ENCODE measurements at regions not wholly inside any gene's neighbourhood (a gene's known extent, or its start where the extent isn't known, plus 50 kb on each side); places are given as distances from the start of the nearest gene placed in this dataset.
"Not testable (repeated sequence)": the region's sequence is repeated elsewhere in the genome, so short reads cannot be mapped to it uniquely, and the experiment has no call there.

- DNase-seq; CTCF ChIA-PET; H3K9me3 Mint-ChIP-seq; H3K36me3 ChIP-seq (ENCODE audit: control insufficient read depth in 2 of 3, insufficient read depth in 3 of 3, low read length in 3 of 3); H3K4me3 ChIP-seq (ENCODE audit: low read length); H3K27me3 ChIP-seq (ENCODE audit: control insufficient read depth in 2 of 2, insufficient read depth in 2 of 2, low read length in 2 of 2); intact Hi-C loops (cut with micrococcal nuclease); H3K4me1 Mint-ChIP-seq; POLR2A ChIA-PET; ATAC-seq; H3K27me3 Mint-ChIP-seq; H3K27ac ChIP-seq (ENCODE audit: low read depth, low read length); H3K4me1 ChIP-seq (ENCODE audit: control insufficient read depth in 2 of 2, insufficient read depth in 2 of 2, low read length in 2 of 2); H3K9me3 ChIP-seq (ENCODE audit: control insufficient read depth in 2 of 3, low read length in 3 of 3); H3K27ac Mint-ChIP-seq; H3K4me3 Mint-ChIP-seq: not testable (repeated sequence)
- peaks cover 5 to 19% (median 9%) of the 10 kb centered on the region in 5 donors for H3K36me3 Mint-ChIP-seq
Observed at GRCh38 chr4:118634126-118634875, 50.9 kb upstream of the METTL14 start.
